CD4-positive, alpha-beta T cell (primary cell): ENCODE measurements at regions not wholly inside any gene's neighbourhood (a gene's known extent, or its start where the extent isn't known, plus 50 kb on each side); places are given as distances from the start of the nearest gene placed in this dataset.

Source experiments
- ATAC-seq: fragments of 200-7000 bp; cut with Tn5 transposase; one replicate; pipeline ENCODE4 v1.10.0; 2022; ENCODE audit warnings: mild to moderate bottlenecking; ENCODE audit not compliant: poor library complexity
- CTCF ChIA-PET: fragments of 350-600 bp; sonication (Branson Sonifier 250); formaldehyde crosslinking; loops from one replicate; lab custom pipeline; 2021; ENCODE audit warnings: antibody characterized with exemption, inconsistent platforms; lab: Charles Lee
- POLR2A ChIA-PET: fragments of 350-600 bp; sonication (Branson Sonifier 250); formaldehyde crosslinking; loops from one replicate; lab custom pipeline; 2021; ENCODE audit warnings: antibody characterized with exemption, inconsistent platforms; lab: Charles Lee
- DNase-seq, 14 experiments: peaks; one replicate each; pipeline ENCODE4 v3.0.0-alpha.2; 2013 to 2020; ENCODE audit warnings: mixed read lengths in 2 of 14
- H3K27ac ChIP-seq, 2 donors: one replicate each; pipeline versions ENCODE4 v1.5.1 to v1.7.0; 2013; ENCODE audit warnings: low read length in 2 of 2, low read depth in 1 of 2, mild to moderate bottlenecking in 1 of 2
- H3K27me3 ChIP-seq, 2 experiments: 1 replicate in 1 of 2; 2 replicates in 1 of 2; pipeline versions ENCODE4 v1.6.1 to v1.7.0; 2013; ENCODE audit warnings: low read length in 2 of 2, control low read depth in 1 of 2, mild to moderate bottlenecking in 1 of 2, moderate library complexity in 1 of 2; ENCODE audit not compliant: insufficient read depth in 2 of 2, control insufficient read depth in 1 of 2
- H3K36me3 ChIP-seq: one replicate; pipeline ENCODE4 v1.6.1; 2013; ENCODE audit warnings: low read length, control low read depth; ENCODE audit not compliant: insufficient read depth
- H3K4me1 ChIP-seq: one replicate; pipeline ENCODE4 v1.6.1; 2013; ENCODE audit warnings: low read length, control low read depth; ENCODE audit not compliant: insufficient read depth
- H3K4me3 ChIP-seq: one replicate; pipeline ENCODE4 v1.5.1; 2013; ENCODE audit warnings: mild to moderate bottlenecking, low read length, moderate library complexity
- H3K9me3 ChIP-seq, 2 experiments: 1 replicate in 1 of 2; 2 replicates in 1 of 2; pipeline versions ENCODE4 v1.6.1 to v1.7.0; 2013; ENCODE audit warnings: low read length in 2 of 2, mild to moderate bottlenecking in 2 of 2, control low read depth in 1 of 2, moderate library complexity in 1 of 2; ENCODE audit not compliant: control insufficient read depth in 1 of 2, insufficient read depth in 1 of 2
- H3K27ac Mint-ChIP-seq: one replicate; pipeline ENCODE4 v1.8.0; 2020; ENCODE audit warnings: mixed read lengths
- H3K27me3 Mint-ChIP-seq: one replicate; pipeline ENCODE4 v1.8.0; 2021; ENCODE audit warnings: mixed read lengths
- H3K36me3 Mint-ChIP-seq: one replicate; pipeline ENCODE4 v1.8.0; 2021; ENCODE audit warnings: low read depth, mixed read lengths
- H3K4me1 Mint-ChIP-seq: one replicate; pipeline ENCODE4 v1.8.0; 2021; ENCODE audit warnings: low read depth, mixed read lengths
- H3K4me3 Mint-ChIP-seq: one replicate; pipeline ENCODE4 v1.8.0; 2020; ENCODE audit warnings: mild to moderate bottlenecking, mixed read lengths
- H3K9me3 Mint-ChIP-seq: one replicate; pipeline ENCODE4 v1.8.0; 2020; ENCODE audit warnings: mixed read lengths
- CTCF ChIP-seq: fragments of 200-600 bp; IDR thresholded peaks from one replicate; pipeline ENCODE4 v1.8.0; 2022; ENCODE audit warnings: antibody characterized with exemption, mild to moderate bottlenecking
- intact Hi-C, 2 experiments: fragments of 100-400 bp; cut with DNase I in 1 of 2; cut with micrococcal nuclease in 1 of 2; formaldehyde crosslinking; loops; one replicate each; pipeline versions ENCODE4 v1.15.1 to v1.9.0; 2023 to 2025; cut with DNase I, micrococcal nuclease

- DNase-seq: no peak
- Mint-ChIP-seq H3K27ac (no peak overlapping the region), H3K27me3 (peaks cover 13% of the 10 kb centered on the region), H3K4me3 (no peak overlapping the region), H3K36me3 (no peaks in the 10 kb centered on the region), H3K4me1 (no peaks in the 10 kb centered on the region), H3K9me3 (no peaks in the 10 kb centered on the region)
- CTCF ChIA-PET: no interaction called here
- no peaks in the 10 kb centered on the region for H3K4me1 ChIP-seq
- H3K9me3 ChIP-seq: no peaks in the 10 kb centered on the region
- H3K27me3 ChIP-seq: no peaks in the 10 kb centered on the region
- ATAC-seq: no peak
- TF ChIP-seq CTCF: no peak
- H3K4me3 ChIP-seq: no peak overlapping the region
- intact Hi-C loops: no loop called here
- no peaks in the 10 kb centered on the region for H3K36me3 ChIP-seq
- H3K27ac ChIP-seq: no peak overlapping the region
- POLR2A ChIA-PET: no interaction called here
Observed at GRCh38 chr4:100688368-100688767, 170.5 kb upstream of the EMCN start.

- H3K4me3 Mint-ChIP-seq: no peak overlapping the region
- TF ChIP-seq CTCF: no peak
- H3K4me1 ChIP-seq: no peaks in the 10 kb centered on the region
- H3K4me1 Mint-ChIP-seq: no peaks in the 10 kb centered on the region
- CTCF ChIA-PET: no interaction called here
- H3K9me3 Mint-ChIP-seq: no peaks in the 10 kb centered on the region
- ATAC-seq (no peak), DNase-seq (no peak)
- H3K27me3 Mint-ChIP-seq: peaks cover 5% of the 10 kb centered on the region
- POLR2A ChIA-PET: no interaction called here
- no peaks in the 10 kb centered on the region for H3K36me3 ChIP-seq
- no peak overlapping the region for H3K4me3 ChIP-seq
- H3K27ac Mint-ChIP-seq: no peak overlapping the region
- intact Hi-C loops: no loop called here
- no peaks in the 10 kb centered on the region for H3K27me3 ChIP-seq
- no peaks in the 10 kb centered on the region for H3K36me3 Mint-ChIP-seq
- H3K9me3 ChIP-seq: peaks cover 0 to 3% of the 10 kb centered on the region in 2 experiments
- no peak overlapping the region for H3K27ac ChIP-seq
Observed at GRCh38 chr4:100682477-100683218, 164.8 kb upstream of the EMCN start.

- Histone ChIP-seq H3K27me3 (no peaks in the 10 kb centered on the region), H3K4me1 (no peaks in the 10 kb centered on the region), H3K9me3 (peaks cover 0 to 3% of the 10 kb centered on the region in 2 experiments), H3K27ac (no peak overlapping the region), H3K36me3 (no peaks in the 10 kb centered on the region), H3K4me3 (no peak overlapping the region)
- Mint-ChIP-seq H3K27me3 (peaks cover 5% of the 10 kb centered on the region), H3K36me3 (no peaks in the 10 kb centered on the region), H3K4me3 (no peak overlapping the region), H3K27ac (no peak overlapping the region), H3K4me1 (no peaks in the 10 kb centered on the region), H3K9me3 (no peaks in the 10 kb centered on the region)
- intact Hi-C loops: no loop called here
- ChIA-PET POLR2A (no interaction called here), CTCF (no interaction called here)
- DNase-seq (no peak), ATAC-seq (no peak)
- TF ChIP-seq CTCF: no peak
Observed at GRCh38 chr4:100681289-100681688, 163.5 kb upstream of the EMCN start.
